ENCODE measurements at regions not wholly inside any gene's neighbourhood (a gene's known extent, or its start where the extent isn't known, plus 50 kb on each side); places are given as distances from the start of the nearest gene placed in this dataset.

- ChIA-PET CTCF (interaction anchor here (0.7 to 1.3 kb wide), 4 partner anchors 52 to 135 kb away, joined by 3 to 6 read pairs (median 3); no protein-coding TSS in a partner anchor), RAD21 (ENCODE audit: unreplicated experiment) (no interaction called here), POLR2A (interaction anchor here (1.2 kb wide), 1 partner anchor 11 kb away, joined by 3 read pairs; no protein-coding TSS in a partner anchor), SMC1A (ENCODE audit: uncharacterized antibody, unreplicated experiment) (no interaction called here)
- no peaks in the 10 kb centered on the region for H3K27me3 ChIP-seq (replicated peaks in 1 of 2; ENCODE audit: control insufficient read depth in 2 of 2, insufficient read depth in 2 of 2, low read length in 1 of 2)
- FAIRE-seq = no peak
- no peak overlapping the region for H2AFZ ChIP-seq (ENCODE audit: control insufficient read depth, low read depth, low read length)
- no peak overlapping the region for H3K9ac ChIP-seq (ENCODE audit: control insufficient read depth, insufficient read depth, low read length)
- WGBS (ENCODE audit: insufficient coverage, insufficient replicate concordance, low lambda C conversion rate, missing lambda C conversion rate) = 63% methylated on average over 2 of the region's 2 CpGs
- H3K4me2 ChIP-seq (ENCODE audit: control insufficient read depth, insufficient read depth) = no peak overlapping the region
- H3K9me3 ChIP-seq (replicated peaks; ENCODE audit: control insufficient read depth, insufficient read depth, low read length) = no peaks in the 10 kb centered on the region
- H3K36me3 ChIP-seq (ENCODE audit: control insufficient read depth in 2 of 2, insufficient read depth in 2 of 2, low read length in 1 of 2) = no peaks in the 10 kb centered on the region
- H3K4me1 ChIP-seq (ENCODE audit: control insufficient read depth, insufficient read depth, low read length) = no peaks in the 10 kb centered on the region
- H4K20me1 ChIP-seq (ENCODE audit: control insufficient read depth, insufficient read depth) = no peaks in the 10 kb centered on the region
- in situ Hi-C loops (cut with MboI) (no loop called here), intact Hi-C loops (cut with micrococcal nuclease; ENCODE audit: unreplicated experiment) (no loop called here)
- ATAC-seq = no peak
- H3K27ac ChIP-seq (ENCODE audit: control insufficient read depth, insufficient read depth) = no peak overlapping the region
- no peaks in the 10 kb centered on the region for H3K79me2 ChIP-seq (ENCODE audit: control insufficient read depth, insufficient read depth, low read length)
- H3K4me3 ChIP-seq = no peak overlapping the region
- DNase-seq (ENCODE audit: low read depth, low spot score) = no peak
- TF ChIP-seq GABPA (IDR thresholded peaks at IDR 0.05; ENCODE audit: low read depth) (no peak), TCF12 (IDR thresholded peaks at IDR 0.05; ENCODE audit: low read depth, low read length) (no peak), IKZF1 (conservative IDR thresholded peaks at IDR 0.05) (no peak), ASH2L (IDR thresholded peaks at IDR 0.05; ENCODE audit: borderline replicate concordance, low read depth) (no peak), SKIL (IDR thresholded peaks at IDR 0.05; ENCODE audit: low read depth, poor library complexity, severe bottlenecking) (no peak), RELA (IDR thresholded peaks at IDR 0.05; ENCODE audit: borderline replicate concordance, partially characterized antibody) (no peak), BCL11A (IDR thresholded peaks at IDR 0.05; ENCODE audit: low read depth, low read length) (no peak), ZNF207 (IDR thresholded peaks at IDR 0.05; ENCODE audit: borderline replicate concordance) (no peak), NBN (IDR thresholded peaks at IDR 0.05) (no peak), IRF4 (IDR thresholded peaks at IDR 0.05; ENCODE audit: low read depth, low read length) (no peak), FOXK2 (IDR thresholded peaks at IDR 0.05) (no peak), CREM (IDR thresholded peaks at IDR 0.05; ENCODE audit: low read depth) (no peak), ZBED1 (IDR thresholded peaks at IDR 0.05; ENCODE audit: borderline replicate concordance) (no peak)
- TF ChIP-seq, protein P1, sequence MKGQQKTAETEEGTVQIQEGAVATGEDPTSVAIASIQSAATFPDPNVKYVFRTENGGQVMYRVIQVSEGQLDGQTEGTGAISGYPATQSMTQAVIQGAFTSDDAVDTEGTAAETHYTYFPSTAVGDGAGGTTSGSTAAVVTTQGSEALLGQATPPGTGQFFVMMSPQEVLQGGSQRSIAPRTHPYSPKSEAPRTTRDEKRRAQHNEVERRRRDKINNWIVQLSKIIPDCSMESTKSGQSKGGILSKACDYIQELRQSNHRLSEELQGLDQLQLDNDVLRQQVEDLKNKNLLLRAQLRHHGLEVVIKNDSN (IDR thresholded peaks at IDR 0.05; ENCODE audit: borderline replicate concordance, extremely low read length, insufficient read depth, low read depth, low read length) = no peak
- TF ChIP-seq, protein P2, sequence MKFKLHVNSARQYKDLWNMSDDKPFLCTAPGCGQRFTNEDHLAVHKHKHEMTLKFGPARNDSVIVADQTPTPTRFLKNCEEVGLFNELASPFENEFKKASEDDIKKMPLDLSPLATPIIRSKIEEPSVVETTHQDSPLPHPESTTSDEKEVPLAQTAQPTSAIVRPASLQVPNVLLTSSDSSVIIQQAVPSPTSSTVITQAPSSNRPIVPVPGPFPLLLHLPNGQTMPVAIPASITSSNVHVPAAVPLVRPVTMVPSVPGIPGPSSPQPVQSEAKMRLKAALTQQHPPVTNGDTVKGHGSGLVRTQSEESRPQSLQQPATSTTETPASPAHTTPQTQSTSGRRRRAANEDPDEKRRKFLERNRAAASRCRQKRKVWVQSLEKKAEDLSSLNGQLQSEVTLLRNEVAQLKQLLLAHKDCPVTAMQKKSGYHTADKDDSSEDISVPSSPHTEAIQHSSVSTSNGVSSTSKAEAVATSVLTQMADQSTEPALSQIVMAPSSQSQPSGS (IDR thresholded peaks at IDR 0.05; ENCODE audit: low read length) = no peak
- BruUV-seq (replicated peaks) = no TSS peak
Measured at GRCh38 chr20:52246366-52246765, 54.8 kb upstream of the ZFP64 start.

Data from GM12878 (cell line).